ENCODE measurements at regions not wholly inside any gene's neighbourhood (a gene's known extent, or its start where the extent isn't known, plus 50 kb on each side); places are given as distances from the start of the nearest gene placed in this dataset.
A peak's percentile ranks its signal among the peaks of the same experiment; 100 is the strongest.
"Not testable (repeated sequence)": the region's sequence is repeated elsewhere in the genome, so short reads cannot be mapped to it uniquely, and the experiment has no call there.

DNA sequence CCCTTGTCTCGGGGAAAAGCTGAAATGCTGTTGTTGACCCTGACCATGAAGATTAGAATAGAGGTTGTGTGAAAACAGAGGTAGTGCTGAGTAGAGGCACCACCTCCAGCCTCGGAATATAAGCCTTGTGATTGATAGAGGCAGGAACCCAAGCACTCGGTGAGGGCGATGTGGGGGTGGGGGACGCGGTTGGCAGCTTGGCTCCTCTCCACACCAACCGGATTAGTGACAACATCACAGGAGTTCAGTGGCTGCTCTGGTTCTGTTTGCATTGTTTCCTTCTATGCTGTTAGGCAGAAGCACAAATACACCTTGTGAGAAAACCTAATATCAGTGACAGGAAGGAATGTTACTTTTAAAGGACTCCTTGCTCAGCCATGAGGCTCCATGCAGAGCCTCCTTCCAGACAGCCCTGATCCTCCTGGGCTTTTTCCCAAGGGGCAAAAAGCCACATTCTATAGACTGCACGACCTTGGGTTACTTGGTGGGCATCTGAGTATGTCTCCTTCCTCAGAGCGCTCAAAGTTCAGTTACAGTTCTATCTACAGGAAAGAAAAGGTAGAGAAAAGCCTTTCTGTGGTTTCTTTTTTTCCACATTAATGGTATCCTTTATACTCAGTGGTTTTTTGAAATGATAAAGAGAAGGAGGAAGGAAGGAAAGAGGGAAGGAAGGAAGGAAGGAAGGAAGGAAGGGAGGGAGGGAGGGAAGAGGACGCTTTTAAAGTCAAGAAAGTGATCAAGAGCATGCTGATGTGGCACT is 150.4 kb upstream of the NOCT start:
- no peaks in the 10 kb centered on the region for H3K79me2 ChIP-seq (ENCODE audit: insufficient read depth, low read length)
- H3K36me3 ChIP-seq (ENCODE audit: insufficient read depth, low read length): no peaks in the 10 kb centered on the region
- TF ChIP-seq, protein P1, sequence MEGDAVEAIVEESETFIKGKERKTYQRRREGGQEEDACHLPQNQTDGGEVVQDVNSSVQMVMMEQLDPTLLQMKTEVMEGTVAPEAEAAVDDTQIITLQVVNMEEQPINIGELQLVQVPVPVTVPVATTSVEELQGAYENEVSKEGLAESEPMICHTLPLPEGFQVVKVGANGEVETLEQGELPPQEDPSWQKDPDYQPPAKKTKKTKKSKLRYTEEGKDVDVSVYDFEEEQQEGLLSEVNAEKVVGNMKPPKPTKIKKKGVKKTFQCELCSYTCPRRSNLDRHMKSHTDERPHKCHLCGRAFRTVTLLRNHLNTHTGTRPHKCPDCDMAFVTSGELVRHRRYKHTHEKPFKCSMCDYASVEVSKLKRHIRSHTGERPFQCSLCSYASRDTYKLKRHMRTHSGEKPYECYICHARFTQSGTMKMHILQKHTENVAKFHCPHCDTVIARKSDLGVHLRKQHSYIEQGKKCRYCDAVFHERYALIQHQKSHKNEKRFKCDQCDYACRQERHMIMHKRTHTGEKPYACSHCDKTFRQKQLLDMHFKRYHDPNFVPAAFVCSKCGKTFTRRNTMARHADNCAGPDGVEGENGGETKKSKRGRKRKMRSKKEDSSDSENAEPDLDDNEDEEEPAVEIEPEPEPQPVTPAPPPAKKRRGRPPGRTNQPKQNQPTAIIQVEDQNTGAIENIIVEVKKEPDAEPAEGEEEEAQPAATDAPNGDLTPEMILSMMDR (conservative IDR thresholded peaks at IDR 0.05; ENCODE audit: low read length): no peak
- no peak for TF ChIP-seq EZH2phosphoT487 (IDR thresholded peaks at IDR 0.05; ENCODE audit: borderline replicate concordance)
- no peaks in the 10 kb centered on the region for H3K27me3 ChIP-seq (ENCODE audit: insufficient read depth, low read length, poor library complexity, severe bottlenecking)
- 0 out of 2 replicates have a peak, but pooled peaks cover 8% of the 10 kb centered on the region for H3F3A ChIP-seq (ENCODE audit: low read depth)
- H3K9me3 ChIP-seq (ENCODE audit: insufficient read depth, low read depth, low read length): no peaks in the 10 kb centered on the region
- peaks cover 49% of the 10 kb centered on the region for H3K4me1 ChIP-seq (ENCODE audit: insufficient read depth, low read length, poor library complexity, severe bottlenecking)
- peak overlapping the region; percentile 47 for H2AFZ ChIP-seq (ENCODE audit: low read length)
- peak overlapping the region; percentile 85 for H3K4me2 ChIP-seq (ENCODE audit: low read depth, low read length, poor library complexity, severe bottlenecking)
- no peaks in the 10 kb centered on the region for H4K20me1 ChIP-seq (ENCODE audit: insufficient read depth, low read length, poor library complexity, severe bottlenecking)
- H3K9ac ChIP-seq (ENCODE audit: low read depth, low read length, poor library complexity, severe bottlenecking): peak overlapping the region; percentile 52
- peak overlapping the region; percentile 66 for H3K4me3 ChIP-seq (ENCODE audit: low read length, poor library complexity, severe bottlenecking)
- H3K9me2 ChIP-seq (replicated peaks; ENCODE audit: low read depth, low read length): no peaks in the 10 kb centered on the region

DNA sequence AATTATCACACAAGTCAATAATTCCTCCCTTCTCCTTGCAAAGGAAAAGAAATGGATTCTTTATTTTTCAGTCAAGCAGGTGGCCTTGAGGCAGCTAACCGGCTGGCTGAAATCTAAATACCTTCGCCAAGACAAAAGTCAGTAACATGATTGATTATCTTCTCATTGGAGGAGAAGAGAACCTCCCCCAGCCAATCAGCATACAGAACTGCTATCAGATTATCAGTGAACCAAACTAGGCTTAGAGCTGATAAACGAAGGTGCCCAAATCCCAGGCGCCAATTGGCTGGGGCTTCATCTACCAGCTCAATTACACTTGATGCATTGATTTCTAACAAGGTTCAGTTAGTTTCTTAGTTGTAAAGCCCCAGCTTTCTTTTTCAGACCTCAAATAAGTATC is 152.4 kb upstream of the NOCT start:
- peaks cover 59% of the 10 kb centered on the region for H3K4me1 ChIP-seq (ENCODE audit: insufficient read depth, low read length, poor library complexity, severe bottlenecking)
- no peak overlapping the region for H2AFZ ChIP-seq (ENCODE audit: low read length)
- no peak overlapping the region for H3K4me3 ChIP-seq (ENCODE audit: low read length, poor library complexity, severe bottlenecking)
- H3K4me2 ChIP-seq (ENCODE audit: low read depth, low read length, poor library complexity, severe bottlenecking): no peak overlapping the region
- no peaks in the 10 kb centered on the region for H3K79me2 ChIP-seq (ENCODE audit: insufficient read depth, low read length)
- H3F3A ChIP-seq (ENCODE audit: low read depth): 0 out of 2 replicates have a peak, but pooled peaks cover 8% of the 10 kb centered on the region
- H3K36me3 ChIP-seq (ENCODE audit: insufficient read depth, low read length): no peaks in the 10 kb centered on the region
- TF ChIP-seq, protein P1 (conservative IDR thresholded peaks at IDR 0.05; ENCODE audit: low read length): no peak
- TF ChIP-seq EZH2phosphoT487 (IDR thresholded peaks at IDR 0.05; ENCODE audit: borderline replicate concordance): no peak
- no peaks in the 10 kb centered on the region for H4K20me1 ChIP-seq (ENCODE audit: insufficient read depth, low read length, poor library complexity, severe bottlenecking)
- no peaks in the 10 kb centered on the region for H3K9me3 ChIP-seq (ENCODE audit: insufficient read depth, low read depth, low read length)
- H3K9ac ChIP-seq (ENCODE audit: low read depth, low read length, poor library complexity, severe bottlenecking): no peak overlapping the region
- no peaks in the 10 kb centered on the region for H3K27me3 ChIP-seq (ENCODE audit: insufficient read depth, low read length, poor library complexity, severe bottlenecking)
- no peaks in the 10 kb centered on the region for H3K9me2 ChIP-seq (replicated peaks; ENCODE audit: low read depth, low read length)

DNA sequence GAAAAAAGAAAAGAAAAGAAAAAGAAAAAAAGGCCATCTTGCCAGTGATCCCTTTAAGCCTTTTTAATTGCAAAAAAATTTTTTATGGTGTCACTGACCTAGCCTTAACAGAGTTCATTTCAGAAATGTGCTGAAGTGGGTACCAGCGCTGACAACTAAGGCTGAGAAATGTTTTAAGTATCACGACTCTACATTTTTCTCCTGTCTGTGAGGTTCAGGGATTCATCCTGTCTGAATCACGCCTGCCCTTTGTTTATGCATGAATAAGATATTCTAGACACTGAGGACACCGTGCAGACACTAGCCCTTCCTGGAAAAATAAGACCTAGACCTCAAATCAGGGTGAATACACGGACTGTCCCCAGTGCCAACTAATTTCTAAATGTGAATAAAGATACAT is 154.4 kb upstream of the NOCT start:
- Histone ChIP-seq H3K9ac (ENCODE audit: low read depth, low read length, poor library complexity, severe bottlenecking) (no peak overlapping the region), H2AFZ (ENCODE audit: low read length) (no peak overlapping the region), H3K9me2 (replicated peaks; ENCODE audit: low read depth, low read length) (no peaks in the 10 kb centered on the region), H3K27me3 (ENCODE audit: insufficient read depth, low read length, poor library complexity, severe bottlenecking) (no peaks in the 10 kb centered on the region), H3K4me3 (ENCODE audit: low read length, poor library complexity, severe bottlenecking) (no peak overlapping the region), H3K36me3 (ENCODE audit: insufficient read depth, low read length) (no peaks in the 10 kb centered on the region), H4K20me1 (ENCODE audit: insufficient read depth, low read length, poor library complexity, severe bottlenecking) (no peaks in the 10 kb centered on the region), H3K9me3 (ENCODE audit: insufficient read depth, low read depth, low read length) (no peaks in the 10 kb centered on the region), H3K4me1 (ENCODE audit: insufficient read depth, low read length, poor library complexity, severe bottlenecking) (peaks cover 59% of the 10 kb centered on the region), H3F3A (ENCODE audit: low read depth) (0 out of 2 replicates have a peak, but pooled peaks cover 8% of the 10 kb centered on the region), H3K4me2 (ENCODE audit: low read depth, low read length, poor library complexity, severe bottlenecking) (no peak overlapping the region), H3K79me2 (ENCODE audit: insufficient read depth, low read length) (no peaks in the 10 kb centered on the region)
- TF ChIP-seq, protein P1 (conservative IDR thresholded peaks at IDR 0.05; ENCODE audit: low read length): no peak
- no peak for TF ChIP-seq EZH2phosphoT487 (IDR thresholded peaks at IDR 0.05; ENCODE audit: borderline replicate concordance)

DNA sequence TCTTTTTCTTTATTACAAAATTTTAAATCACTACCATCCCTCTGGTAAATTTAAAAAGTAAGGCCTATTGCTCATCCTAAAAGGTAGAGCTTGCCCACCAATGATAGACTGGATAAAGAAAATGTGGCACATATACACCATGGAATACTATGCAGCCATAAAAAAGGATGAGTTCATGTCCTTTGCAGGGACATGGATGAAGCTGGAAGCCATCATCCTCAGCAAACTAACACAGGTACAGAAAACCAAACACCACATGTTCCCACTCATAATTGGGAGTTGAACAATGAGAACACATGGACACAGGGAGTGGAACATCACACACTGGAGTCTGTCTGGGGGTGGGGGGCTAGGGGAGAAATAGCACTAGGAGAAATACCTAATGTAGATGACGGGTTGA is 155.2 kb upstream of the NOCT start:
- H3K4me1 ChIP-seq (ENCODE audit: insufficient read depth, low read length, poor library complexity, severe bottlenecking): peaks cover 51% of the 10 kb centered on the region
- not testable (repeated sequence) for H4K20me1 ChIP-seq (ENCODE audit: insufficient read depth, low read length, poor library complexity, severe bottlenecking); H2AFZ ChIP-seq (ENCODE audit: low read length); H3K4me3 ChIP-seq (ENCODE audit: low read length, poor library complexity, severe bottlenecking); H3K27me3 ChIP-seq (ENCODE audit: insufficient read depth, low read length, poor library complexity, severe bottlenecking); H3K9me3 ChIP-seq (ENCODE audit: insufficient read depth, low read depth, low read length); H3K36me3 ChIP-seq (ENCODE audit: insufficient read depth, low read length); H3F3A ChIP-seq (ENCODE audit: low read depth); H3K4me2 ChIP-seq (ENCODE audit: low read depth, low read length, poor library complexity, severe bottlenecking); H3K79me2 ChIP-seq (ENCODE audit: insufficient read depth, low read length); H3K9me2 ChIP-seq (replicated peaks; ENCODE audit: low read depth, low read length); H3K9ac ChIP-seq (ENCODE audit: low read depth, low read length, poor library complexity, severe bottlenecking)
